ENCODE measurements at regions not wholly inside any gene's neighbourhood (a gene's known extent, or its start where the extent isn't known, plus 50 kb on each side); places are given as distances from the start of the nearest gene placed in this dataset.
"Not testable (repeated sequence)": the region's sequence is repeated elsewhere in the genome, so short reads cannot be mapped to it uniquely, and the experiment has no call there.

DNA sequence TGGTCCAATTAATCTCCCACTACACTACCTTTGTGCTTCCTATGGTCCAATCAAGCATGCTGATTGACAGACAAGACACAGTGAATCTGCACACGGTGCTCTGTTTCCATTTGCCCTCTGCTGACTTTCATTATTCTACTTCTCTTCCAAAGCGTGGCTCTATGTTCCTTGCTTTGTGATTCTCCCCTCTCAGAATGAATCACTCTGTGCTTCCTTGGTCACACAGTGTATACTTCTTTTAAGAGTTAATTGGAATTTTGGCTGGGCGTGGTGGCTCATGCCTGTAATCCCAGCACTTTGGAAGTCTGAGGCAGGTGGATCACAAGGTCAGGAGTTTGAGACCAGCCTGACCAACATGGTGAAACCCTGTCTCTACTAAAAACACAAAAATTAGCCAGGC lies 65.1 kb upstream of the SLC44A3 start:
- TF ChIP-seq, protein P1, sequence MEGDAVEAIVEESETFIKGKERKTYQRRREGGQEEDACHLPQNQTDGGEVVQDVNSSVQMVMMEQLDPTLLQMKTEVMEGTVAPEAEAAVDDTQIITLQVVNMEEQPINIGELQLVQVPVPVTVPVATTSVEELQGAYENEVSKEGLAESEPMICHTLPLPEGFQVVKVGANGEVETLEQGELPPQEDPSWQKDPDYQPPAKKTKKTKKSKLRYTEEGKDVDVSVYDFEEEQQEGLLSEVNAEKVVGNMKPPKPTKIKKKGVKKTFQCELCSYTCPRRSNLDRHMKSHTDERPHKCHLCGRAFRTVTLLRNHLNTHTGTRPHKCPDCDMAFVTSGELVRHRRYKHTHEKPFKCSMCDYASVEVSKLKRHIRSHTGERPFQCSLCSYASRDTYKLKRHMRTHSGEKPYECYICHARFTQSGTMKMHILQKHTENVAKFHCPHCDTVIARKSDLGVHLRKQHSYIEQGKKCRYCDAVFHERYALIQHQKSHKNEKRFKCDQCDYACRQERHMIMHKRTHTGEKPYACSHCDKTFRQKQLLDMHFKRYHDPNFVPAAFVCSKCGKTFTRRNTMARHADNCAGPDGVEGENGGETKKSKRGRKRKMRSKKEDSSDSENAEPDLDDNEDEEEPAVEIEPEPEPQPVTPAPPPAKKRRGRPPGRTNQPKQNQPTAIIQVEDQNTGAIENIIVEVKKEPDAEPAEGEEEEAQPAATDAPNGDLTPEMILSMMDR (conservative IDR thresholded peaks at IDR 0.05) = not testable (repeated sequence)
- not testable (repeated sequence) for TF ChIP-seq EZH2 (IDR thresholded peaks at IDR 0.05; ENCODE audit: low read depth)

Data from PC-9 (cell line).